GM12878 (cell line): ENCODE measurements at regions not wholly inside any gene's neighbourhood (a gene's known extent, or its start where the extent isn't known, plus 50 kb on each side); places are given as distances from the start of the nearest gene placed in this dataset.

ENCODE experiments used
- ATAC-seq: fragments of 200-7000 bp; cut with Tn5 transposase; 3 replicates; pipeline ENCODE4 v1.9.1; 2020; ENCODE audit warnings: mild to moderate bottlenecking, moderate library complexity
- BruUV-seq: library from RNA; stranded (reverse); fragments of 400-500 nt; replicated peaks from 2 replicates; lab custom pipeline; 2021; lab: Mats Ljungman, UMichigan
- CTCF ChIA-PET: fragments of 300-600 bp; sonication (Branson Sonifier 250); formaldehyde crosslinking; extraction: SDS; loops from one replicate; lab custom pipeline; 2021; ENCODE audit warnings: inconsistent platforms; lab: Yijun Ruan, JAX
- POLR2A ChIA-PET: fragments of 350-600 bp; formaldehyde crosslinking; extraction: SDS; loops from one replicate; lab custom pipeline; 2021; ENCODE audit warnings: inconsistent platforms; lab: Charles Lee
- RAD21 ChIA-PET: fragments of 300-600 bp; sonication (Branson Sonifier 250); formaldehyde crosslinking; loops from one replicate; lab custom pipeline; 2023; ENCODE audit warnings: antibody characterized with exemption; ENCODE audit not compliant: unreplicated experiment; lab: Charles Lee
- SMC1A ChIA-PET: fragments of 300-600 bp; sonication (Branson Sonifier 250); formaldehyde crosslinking; loops from one replicate; lab custom pipeline; 2023; ENCODE audit not compliant: unreplicated experiment, uncharacterized antibody; lab: Charles Lee
- DNase-seq: peaks from one replicate; pipeline ENCODE4 v3.0.0-alpha.2; 2011; ENCODE audit warnings: low read depth, low spot score
- FAIRE-seq: peaks from 3 replicates; lab custom pipeline; 2011; peaks lifted over from hg19 to GRCh38; lab: Jason Lieb, UNC
- H2AFZ ChIP-seq: 2 replicates; pipeline ENCODE4 v1.6.0; 2011; ENCODE audit warnings: low read depth, low read length, control low read depth; ENCODE audit not compliant: control insufficient read depth
- H3K27ac ChIP-seq: 2 replicates; pipeline ENCODE4 v1.5.1; 2011; ENCODE audit warnings: control low read depth; ENCODE audit not compliant: control insufficient read depth, insufficient read depth
- H3K27me3 ChIP-seq, 2 experiments: replicated peaks in 1 of 2; 2 replicates each; pipeline versions ENCODE4 v1.6.0 to v1.6.1; 2011; ENCODE audit warnings: low read length in 1 of 2; ENCODE audit not compliant: control insufficient read depth in 2 of 2, insufficient read depth in 2 of 2
- H3K36me3 ChIP-seq, 2 experiments: 2 replicates each; pipeline ENCODE4 v1.5.1; 2011; ENCODE audit warnings: low read length in 1 of 2; ENCODE audit not compliant: control insufficient read depth in 2 of 2, insufficient read depth in 2 of 2
- H3K4me1 ChIP-seq: 2 replicates; pipeline ENCODE4 v1.6.1; 2011; ENCODE audit warnings: mild to moderate bottlenecking, low read length, moderate library complexity, mixed read lengths; ENCODE audit not compliant: control insufficient read depth, insufficient read depth
- H3K4me2 ChIP-seq: 2 replicates; pipeline ENCODE4 v1.6.0; 2011; ENCODE audit warnings: control low read depth; ENCODE audit not compliant: control insufficient read depth, insufficient read depth
- H3K4me3 ChIP-seq: fragments of 200-600 bp; sonication (generic); 2 replicates; pipeline ENCODE4 v1.5.1; 2016
- H3K79me2 ChIP-seq: 2 replicates; pipeline ENCODE4 v1.6.0; 2011; ENCODE audit warnings: low read length; ENCODE audit not compliant: control insufficient read depth, insufficient read depth
- H3K9ac ChIP-seq: 2 replicates; pipeline ENCODE4 v1.8.0; 2011; ENCODE audit warnings: low read length, control low read depth, mixed read lengths; ENCODE audit not compliant: control insufficient read depth, insufficient read depth
- H3K9me3 ChIP-seq: replicated peaks from 3 replicates; pipeline ENCODE4 v1.5.1; 2011; ENCODE audit warnings: mild to moderate bottlenecking, low read length; ENCODE audit not compliant: control insufficient read depth, insufficient read depth
- H4K20me1 ChIP-seq: 2 replicates; pipeline ENCODE4 v1.6.0; 2011; ENCODE audit not compliant: control insufficient read depth, insufficient read depth
- CBX5 ChIP-seq: sonication (generic); IDR thresholded peaks from 2 replicates; pipeline ENCODE4 v1.6.1; 2016; ENCODE audit warnings: low read depth, moderate library complexity, mild to moderate bottlenecking, inconsistent platforms
- GATAD2B ChIP-seq: fragments of 450-650 bp; conservative IDR thresholded peaks from 2 replicates; pipeline ENCODE4 v1.6.1; 2017; ENCODE audit warnings: low read depth, mild to moderate bottlenecking, moderate library complexity
- HDAC6 ChIP-seq: fragments of 200-600 bp; sonication (generic); IDR thresholded peaks from one replicate; pipeline ENCODE4 v1.8.0; 2017; ENCODE audit warnings: antibody characterized with exemption; ENCODE audit not compliant: unreplicated experiment
- NFYA ChIP-seq: IDR thresholded peaks from 2 replicates; pipeline ENCODE4 v1.6.1; 2011; ENCODE audit warnings: low read depth, mild to moderate bottlenecking, low read length, improper control_type of control experiment, borderline replicate concordance
- NR2C2 ChIP-seq: IDR thresholded peaks from 2 replicates; pipeline ENCODE4 v1.6.1; 2011; ENCODE audit warnings: borderline replicate concordance, low read depth; ENCODE audit not compliant: control insufficient read depth, insufficient read length
- POLR2A ChIP-seq: IDR thresholded peaks from 2 replicates; pipeline ENCODE4 v1.6.1; 2011; ENCODE audit warnings: low read depth, mild to moderate bottlenecking, low read length
- SP1 ChIP-seq: IDR thresholded peaks from one replicate; pipeline ENCODE4 v1.6.1; 2011; ENCODE audit warnings: low read depth, low read length
- SPI1 ChIP-seq: IDR thresholded peaks from 2 replicates; pipeline ENCODE4 v1.6.1; 2011; ENCODE audit warnings: low read depth, mild to moderate bottlenecking, low read length, moderate library complexity, borderline replicate concordance; ENCODE audit not compliant: insufficient read depth
- TCF12 ChIP-seq: IDR thresholded peaks from 2 replicates; pipeline ENCODE4 v1.6.1; 2011; ENCODE audit warnings: low read depth, mild to moderate bottlenecking, low read length
- YBX1 ChIP-seq: fragments of 450-650 bp; IDR thresholded peaks from 2 replicates; pipeline ENCODE4 v1.6.1; 2016; ENCODE audit warnings: antibody characterized with exemption
- WGBS: methylation state at CpG from one replicate; pipeline ENCODE4 v1.1.6; 2016; ENCODE audit warnings: low lambda C conversion rate; ENCODE audit not compliant: insufficient replicate concordance, insufficient coverage; ENCODE audit errors: missing lambda C conversion rate; 5-methylcytosine and 5-hydroxymethylcytosine counted together
- in situ Hi-C: fragments of 300-500 bp; cut with MboI; formaldehyde crosslinking; loops from 9 replicates; pipeline ENCODE4 v1.14.3; 2018; ENCODE audit warnings: mixed read lengths
- intact Hi-C: fragments of 100-400 bp; cut with micrococcal nuclease; formaldehyde crosslinking; loops from one replicate; pipeline ENCODE4 v1.14.2; 2022; ENCODE audit not compliant: unreplicated experiment
- TF ChIP-seq, protein P1 (sequence below): IDR thresholded peaks from 2 replicates; pipeline ENCODE4 v1.6.1; 2012; ENCODE audit warnings: low read depth, low read length, improper control_type of control experiment

DNA sequence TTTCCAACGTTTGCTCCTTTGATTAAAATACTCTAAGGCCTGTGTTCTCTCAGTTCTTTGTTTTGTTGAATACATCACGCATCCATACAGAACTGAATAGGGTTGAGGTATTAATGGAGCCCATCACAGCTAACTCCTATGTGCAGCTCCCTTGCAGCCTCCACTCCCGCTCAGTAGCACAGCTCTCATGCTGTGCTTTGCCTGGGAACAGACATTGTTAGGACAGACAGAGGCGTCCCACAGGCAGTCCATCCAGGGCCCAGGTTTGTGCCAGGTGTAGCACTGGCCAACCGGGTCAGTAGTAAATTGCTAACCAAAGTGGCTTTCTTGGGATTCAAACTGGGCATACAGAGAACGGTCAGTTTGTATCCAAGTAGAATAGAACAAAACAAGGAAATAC is 644.7 kb upstream of the NRP1 start:
- TF ChIP-seq HDAC6 (no peak), NR2C2 (no peak), TCF12 (no peak), CBX5 (no peak), SPI1 (no peak), NFYA (no peak), SP1 (no peak), YBX1 (no peak), GATAD2B (no peak), POLR2A (no peak)
- TF ChIP-seq, protein P1, sequence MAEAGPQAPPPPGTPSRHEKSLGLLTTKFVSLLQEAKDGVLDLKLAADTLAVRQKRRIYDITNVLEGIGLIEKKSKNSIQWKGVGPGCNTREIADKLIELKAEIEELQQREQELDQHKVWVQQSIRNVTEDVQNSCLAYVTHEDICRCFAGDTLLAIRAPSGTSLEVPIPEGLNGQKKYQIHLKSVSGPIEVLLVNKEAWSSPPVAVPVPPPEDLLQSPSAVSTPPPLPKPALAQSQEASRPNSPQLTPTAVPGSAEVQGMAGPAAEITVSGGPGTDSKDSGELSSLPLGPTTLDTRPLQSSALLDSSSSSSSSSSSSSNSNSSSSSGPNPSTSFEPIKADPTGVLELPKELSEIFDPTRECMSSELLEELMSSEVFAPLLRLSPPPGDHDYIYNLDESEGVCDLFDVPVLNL, result no peak
- TF ChIP-seq, all 136 proteins: peak for 0
- RAD21 ChIA-PET, result no interaction called here
- intact Hi-C loops (no loop called here), in situ Hi-C loops (no loop called here)
- H3K79me2 ChIP-seq, result no peaks in the 10 kb centered on the region
- DNase-seq, result no peak
- H3K27me3 ChIP-seq, result no peaks in the 10 kb centered on the region
- H3K4me1 ChIP-seq, result no peaks in the 10 kb centered on the region
- 24% methylated on average over 6 of the region's 6 CpGs for WGBS
- no peak for FAIRE-seq
- H3K9ac ChIP-seq, result no peak overlapping the region
- POLR2A ChIA-PET, result no interaction called here
- BruUV-seq, result no TSS peak
- H3K27ac ChIP-seq, result no peak overlapping the region
- no peak for ATAC-seq
- CTCF ChIA-PET, result no interaction called here
- H3K36me3 ChIP-seq, result no peaks in the 10 kb centered on the region
- H3K4me2 ChIP-seq, result no peak overlapping the region
- no peak overlapping the region for H3K4me3 ChIP-seq
- H3K9me3 ChIP-seq, result no peaks in the 10 kb centered on the region
- no peak overlapping the region for H2AFZ ChIP-seq
- no peaks in the 10 kb centered on the region for H4K20me1 ChIP-seq
- SMC1A ChIA-PET, result no interaction called here
